Loucy (cell line): ENCODE measurements at regions not wholly inside any gene's neighbourhood (a gene's known extent, or its start where the extent isn't known, plus 50 kb on each side); places are given as distances from the start of the nearest gene placed in this dataset.

Experiments used
- H2AFZ ChIP-seq: fragments of 200-600 bp; sonication (generic); 2 replicates; pipeline ENCODE4 v1.6.0; 2016; ENCODE audit warnings: antibody characterized with exemption, mild to moderate bottlenecking, low read length, moderate library complexity
- H3F3A ChIP-seq: fragments of 200-600 bp; 2 replicates; pipeline ENCODE4 v1.6.0; 2016; ENCODE audit warnings: antibody characterized with exemption, low read depth, mild to moderate bottlenecking
- H3K27me3 ChIP-seq: fragments of 200-600 bp; sonication (generic); 2 replicates; pipeline ENCODE4 v1.6.1; 2014; ENCODE audit warnings: low read length, mild to moderate bottlenecking; ENCODE audit not compliant: insufficient read depth, poor library complexity, severe bottlenecking
- H3K36me3 ChIP-seq: fragments of 200-600 bp; sonication (generic); 2 replicates; pipeline ENCODE4 v1.6.1; 2016; ENCODE audit warnings: low read length; ENCODE audit not compliant: insufficient read depth
- H3K4me1 ChIP-seq: fragments of 200-600 bp; sonication (generic); 2 replicates; pipeline ENCODE4 v1.5.1; 2014; ENCODE audit warnings: low read length, mild to moderate bottlenecking; ENCODE audit not compliant: insufficient read depth, poor library complexity, severe bottlenecking
- H3K4me2 ChIP-seq: fragments of 200-600 bp; sonication (generic); 2 replicates; pipeline ENCODE4 v1.6.0; 2014; ENCODE audit warnings: antibody characterized with exemption, low read length, low read depth, mild to moderate bottlenecking; ENCODE audit not compliant: poor library complexity, severe bottlenecking
- H3K4me3 ChIP-seq: fragments of 200-600 bp; sonication (generic); 2 replicates; pipeline ENCODE4 v1.5.1; 2014; ENCODE audit warnings: low read length, mild to moderate bottlenecking, mixed read lengths; ENCODE audit not compliant: poor library complexity, severe bottlenecking
- H3K79me2 ChIP-seq: fragments of 200-600 bp; sonication (generic); 2 replicates; pipeline ENCODE4 v1.6.1; 2014; ENCODE audit warnings: low read length; ENCODE audit not compliant: insufficient read depth
- H3K9ac ChIP-seq: fragments of 200-600 bp; sonication (generic); 2 replicates; pipeline ENCODE4 v1.6.0; 2014; ENCODE audit warnings: mild to moderate bottlenecking, low read depth, low read length, moderate library complexity; ENCODE audit not compliant: poor library complexity, severe bottlenecking
- H3K9me2 ChIP-seq: fragments of 200-600 bp; sonication (generic); replicated peaks from 2 replicates; pipeline ENCODE4 v1.6.1; 2016; ENCODE audit warnings: low read depth, low read length, mixed read lengths
- H3K9me3 ChIP-seq: fragments of 200-600 bp; sonication (generic); 2 replicates; pipeline ENCODE4 v1.6.1; 2014; ENCODE audit warnings: mild to moderate bottlenecking, antibody characterized with exemption, low read length, low read depth; ENCODE audit not compliant: insufficient read depth
- H4K20me1 ChIP-seq: fragments of 200-600 bp; sonication (generic); 2 replicates; pipeline ENCODE4 v1.6.0; 2014; ENCODE audit warnings: antibody characterized with exemption, low read length, mild to moderate bottlenecking; ENCODE audit not compliant: insufficient read depth, poor library complexity, severe bottlenecking
- CTCF ChIP-seq: fragments of 200-600 bp; sonication (generic); conservative IDR thresholded peaks from 2 replicates; pipeline ENCODE4 v1.5.1; 2014; ENCODE audit warnings: mild to moderate bottlenecking, antibody characterized with exemption, low read length
- EZH2phosphoT487 ChIP-seq: fragments of 200-600 bp; IDR thresholded peaks from 2 replicates; pipeline ENCODE4 v1.6.1; 2018; ENCODE audit warnings: antibody characterized with exemption, mild to moderate bottlenecking, moderate library complexity, borderline replicate concordance

- Histone ChIP-seq H2AFZ (no peak overlapping the region), H3K79me2 (no peaks in the 10 kb centered on the region), H3K9me3 (no peaks in the 10 kb centered on the region), H3K4me1 (peaks cover 11% of the 10 kb centered on the region), H4K20me1 (no peaks in the 10 kb centered on the region), H3K9me2 (no peaks in the 10 kb centered on the region), H3K36me3 (no peaks in the 10 kb centered on the region), H3K4me3 (no peak overlapping the region), H3K9ac (no peak overlapping the region), H3K4me2 (no peak overlapping the region), H3K27me3 (no peaks in the 10 kb centered on the region), H3F3A (no peaks in the 10 kb centered on the region)
- TF ChIP-seq CTCF (no peak), EZH2phosphoT487 (no peak)
These were observed 88.2 kb upstream of the SEPTIN5 start for GRCh38 chr22:19626042-19626587.

- Histone ChIP-seq H2AFZ (no peak overlapping the region), H3K9ac (no peak overlapping the region), H4K20me1 (no peaks in the 10 kb centered on the region), H3K36me3 (no peaks in the 10 kb centered on the region), H3K4me3 (no peak overlapping the region), H3F3A (no peaks in the 10 kb centered on the region), H3K79me2 (no peaks in the 10 kb centered on the region), H3K27me3 (no peaks in the 10 kb centered on the region), H3K4me1 (peaks cover 11% of the 10 kb centered on the region), H3K9me3 (no peaks in the 10 kb centered on the region), H3K4me2 (no peak overlapping the region), H3K9me2 (no peaks in the 10 kb centered on the region)
- TF ChIP-seq EZH2phosphoT487 = no peak
- TF ChIP-seq CTCF = no peak
These were observed 87.6 kb upstream of the SEPTIN5 start for GRCh38 chr22:19626666-19627065.

- H3K36me3 ChIP-seq = no peaks in the 10 kb centered on the region
- no peak overlapping the region for H3K4me2 ChIP-seq
- H4K20me1 ChIP-seq = no peaks in the 10 kb centered on the region
- no peaks in the 10 kb centered on the region for H3K9me2 ChIP-seq
- no peaks in the 10 kb centered on the region for H3F3A ChIP-seq
- no peak overlapping the region for H3K4me3 ChIP-seq
- H3K9ac ChIP-seq = no peak overlapping the region
- H3K9me3 ChIP-seq = no peaks in the 10 kb centered on the region
- TF ChIP-seq EZH2phosphoT487 (no peak), CTCF (no peak)
- peaks cover 11% of the 10 kb centered on the region for H3K4me1 ChIP-seq
- no peak overlapping the region for H2AFZ ChIP-seq
- H3K27me3 ChIP-seq = no peaks in the 10 kb centered on the region
- H3K79me2 ChIP-seq = no peaks in the 10 kb centered on the region
These were observed 86.1 kb upstream of the SEPTIN5 start for GRCh38 chr22:19628038-19628776.
